ENCODE measurements at regions not wholly inside any gene's neighbourhood (a gene's known extent, or its start where the extent isn't known, plus 50 kb on each side); places are given as distances from the start of the nearest gene placed in this dataset.

DNA sequence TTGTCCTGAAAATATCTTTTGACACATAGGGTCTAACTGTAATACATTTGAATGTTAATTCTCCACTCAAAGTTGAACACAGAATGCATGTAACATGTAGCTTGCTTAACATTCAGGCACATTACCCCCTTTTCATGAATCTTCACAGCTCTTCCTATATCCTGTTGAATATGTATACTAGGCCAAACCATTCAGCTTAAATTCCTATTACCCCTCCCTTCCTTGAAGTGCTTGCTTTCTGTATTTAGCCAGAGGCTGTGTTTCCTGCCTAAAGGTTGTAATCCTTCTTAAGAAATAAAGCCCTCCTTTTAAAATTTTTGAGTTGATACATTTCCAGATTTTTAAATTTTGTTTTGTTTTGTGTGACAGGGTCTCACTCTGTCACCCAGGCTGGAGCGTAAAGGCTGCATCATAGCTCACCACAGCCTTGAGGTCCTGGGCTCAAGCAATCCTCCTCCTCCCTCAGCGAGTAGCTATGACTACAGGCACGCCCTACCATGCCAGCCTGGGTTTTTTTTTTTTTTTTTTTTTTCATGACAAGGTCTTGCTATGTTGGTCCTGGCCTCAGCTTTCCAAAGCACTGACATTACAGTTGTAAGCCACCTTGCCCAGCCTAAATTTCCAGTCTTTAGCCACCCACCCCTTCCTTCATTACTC lies 357.6 kb downstream of the DSC3 start:
- Mint-ChIP-seq H3K27ac (ENCODE audit: unreplicated experiment) (no peak overlapping the region), H3K9me3 (ENCODE audit: unreplicated experiment) (no peaks in the 10 kb centered on the region), H3K36me3 (ENCODE audit: insufficient read depth, unreplicated experiment) (no peaks in the 10 kb centered on the region), H3K4me3 (ENCODE audit: unreplicated experiment) (no peak overlapping the region), H3K4me1 (ENCODE audit: low read depth, unreplicated experiment) (no peaks in the 10 kb centered on the region), H3K27me3 (ENCODE audit: insufficient read depth, unreplicated experiment) (peaks cover 6% of the 10 kb centered on the region)
- no peak overlapping the region for H3K4me3 ChIP-seq (ENCODE audit: low read depth, low read length)
- TF ChIP-seq, protein P1, sequence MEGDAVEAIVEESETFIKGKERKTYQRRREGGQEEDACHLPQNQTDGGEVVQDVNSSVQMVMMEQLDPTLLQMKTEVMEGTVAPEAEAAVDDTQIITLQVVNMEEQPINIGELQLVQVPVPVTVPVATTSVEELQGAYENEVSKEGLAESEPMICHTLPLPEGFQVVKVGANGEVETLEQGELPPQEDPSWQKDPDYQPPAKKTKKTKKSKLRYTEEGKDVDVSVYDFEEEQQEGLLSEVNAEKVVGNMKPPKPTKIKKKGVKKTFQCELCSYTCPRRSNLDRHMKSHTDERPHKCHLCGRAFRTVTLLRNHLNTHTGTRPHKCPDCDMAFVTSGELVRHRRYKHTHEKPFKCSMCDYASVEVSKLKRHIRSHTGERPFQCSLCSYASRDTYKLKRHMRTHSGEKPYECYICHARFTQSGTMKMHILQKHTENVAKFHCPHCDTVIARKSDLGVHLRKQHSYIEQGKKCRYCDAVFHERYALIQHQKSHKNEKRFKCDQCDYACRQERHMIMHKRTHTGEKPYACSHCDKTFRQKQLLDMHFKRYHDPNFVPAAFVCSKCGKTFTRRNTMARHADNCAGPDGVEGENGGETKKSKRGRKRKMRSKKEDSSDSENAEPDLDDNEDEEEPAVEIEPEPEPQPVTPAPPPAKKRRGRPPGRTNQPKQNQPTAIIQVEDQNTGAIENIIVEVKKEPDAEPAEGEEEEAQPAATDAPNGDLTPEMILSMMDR (IDR thresholded peaks at IDR 0.05; ENCODE audit: insufficient read depth in 1 of 2, low read depth in 1 of 2, low read length in 1 of 2, severe bottlenecking in 1 of 2, unreplicated experiment in 1 of 2): no peak
- no peak for DNase-seq
- BruUV-seq (replicated peaks): no TSS peak
- ChIA-PET POLR2A (no interaction called here), CTCF (no interaction called here)
- H3K4me1 ChIP-seq: no peaks in the 10 kb centered on the region
- H3K36me3 ChIP-seq (ENCODE audit: control insufficient read depth, insufficient read depth, low read length): no peaks in the 10 kb centered on the region
- H3K9me3 ChIP-seq: no peaks in the 10 kb centered on the region
- intact Hi-C loops (cut with micrococcal nuclease; ENCODE audit: unreplicated experiment): no loop called here
- no peaks in the 10 kb centered on the region for H3K27me3 ChIP-seq (replicated peaks; ENCODE audit: control insufficient read depth, insufficient read depth, low read length)

DNA sequence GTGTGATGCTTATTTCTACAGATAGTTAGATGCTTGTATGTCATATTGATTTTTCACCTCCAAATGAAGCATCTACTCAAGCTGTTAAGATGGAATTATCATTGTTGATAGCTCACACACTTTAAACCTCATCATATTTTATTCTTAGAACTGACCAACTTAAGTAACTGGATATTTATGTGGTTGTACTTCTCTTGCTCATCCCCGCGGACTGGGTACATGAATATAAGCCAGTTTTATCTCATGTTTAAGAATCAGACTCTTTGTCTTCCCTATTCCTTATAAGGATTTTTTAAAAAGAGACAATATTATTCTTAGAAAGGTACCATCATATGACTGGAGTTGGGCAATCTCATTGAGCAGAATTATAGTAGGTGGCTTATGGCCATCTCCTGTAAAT lies 358.7 kb downstream of the DSC3 start:
- no peaks in the 10 kb centered on the region for H3K9me3 Mint-ChIP-seq (ENCODE audit: unreplicated experiment)
- BruUV-seq (replicated peaks): no TSS peak
- TF ChIP-seq, protein P1 (IDR thresholded peaks at IDR 0.05; ENCODE audit: insufficient read depth in 1 of 2, low read depth in 1 of 2, low read length in 1 of 2, severe bottlenecking in 1 of 2, unreplicated experiment in 1 of 2): no peak
- ChIA-PET CTCF (no interaction called here), POLR2A (no interaction called here)
- Histone ChIP-seq H3K4me3 (ENCODE audit: low read depth, low read length) (no peak overlapping the region), H3K36me3 (ENCODE audit: control insufficient read depth, insufficient read depth, low read length) (no peaks in the 10 kb centered on the region), H3K9me3 (no peaks in the 10 kb centered on the region), H3K27me3 (replicated peaks; ENCODE audit: control insufficient read depth, insufficient read depth, low read length) (no peaks in the 10 kb centered on the region), H3K4me1 (no peaks in the 10 kb centered on the region)
- no peak overlapping the region for H3K27ac Mint-ChIP-seq (ENCODE audit: unreplicated experiment)
- H3K36me3 Mint-ChIP-seq (ENCODE audit: insufficient read depth, unreplicated experiment): no peaks in the 10 kb centered on the region
- DNase-seq: no peak
- no peaks in the 10 kb centered on the region for H3K4me1 Mint-ChIP-seq (ENCODE audit: low read depth, unreplicated experiment)
- peaks cover 6% of the 10 kb centered on the region for H3K27me3 Mint-ChIP-seq (ENCODE audit: insufficient read depth, unreplicated experiment)
- intact Hi-C loops (cut with micrococcal nuclease; ENCODE audit: unreplicated experiment): no loop called here
- H3K4me3 Mint-ChIP-seq (ENCODE audit: unreplicated experiment): no peak overlapping the region

DNA sequence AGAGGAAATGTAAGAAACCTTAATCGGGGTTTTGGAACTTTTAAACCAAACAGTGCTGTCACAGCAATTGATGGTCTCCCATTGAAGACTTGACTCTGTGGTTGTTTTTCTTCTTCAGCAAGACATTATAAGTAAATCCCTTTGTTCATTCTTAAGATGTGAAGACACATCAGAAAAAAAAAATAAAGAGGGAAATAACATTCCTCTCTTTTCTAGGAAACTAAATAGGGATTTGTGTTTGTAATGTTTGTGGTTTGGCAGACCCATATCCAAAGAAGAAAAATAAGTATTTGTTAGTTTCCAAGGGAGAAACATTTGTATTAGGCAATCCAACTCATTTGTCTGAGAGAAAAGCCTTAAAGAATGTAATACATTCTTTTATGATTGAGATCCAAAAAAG lies 359.9 kb downstream of the DSC3 start:
- H3K4me1 Mint-ChIP-seq (ENCODE audit: low read depth, unreplicated experiment): no peaks in the 10 kb centered on the region
- H3K27ac Mint-ChIP-seq (ENCODE audit: unreplicated experiment): no peak overlapping the region
- Histone ChIP-seq H3K27me3 (replicated peaks; ENCODE audit: control insufficient read depth, insufficient read depth, low read length) (no peaks in the 10 kb centered on the region), H3K9me3 (no peaks in the 10 kb centered on the region), H3K4me1 (no peaks in the 10 kb centered on the region), H3K4me3 (ENCODE audit: low read depth, low read length) (no peak overlapping the region), H3K36me3 (ENCODE audit: control insufficient read depth, insufficient read depth, low read length) (no peaks in the 10 kb centered on the region)
- H3K27me3 Mint-ChIP-seq (ENCODE audit: insufficient read depth, unreplicated experiment): no peaks in the 10 kb centered on the region
- TF ChIP-seq, protein P1 (IDR thresholded peaks at IDR 0.05; ENCODE audit: insufficient read depth in 1 of 2, low read depth in 1 of 2, low read length in 1 of 2, severe bottlenecking in 1 of 2, unreplicated experiment in 1 of 2): no peak
- no TSS peak for BruUV-seq (replicated peaks)
- H3K4me3 Mint-ChIP-seq (ENCODE audit: unreplicated experiment): no peak overlapping the region
- no peaks in the 10 kb centered on the region for H3K36me3 Mint-ChIP-seq (ENCODE audit: insufficient read depth, unreplicated experiment)
- intact Hi-C loops (cut with micrococcal nuclease; ENCODE audit: unreplicated experiment): no loop called here
- ChIA-PET CTCF (no interaction called here), POLR2A (no interaction called here)
- H3K9me3 Mint-ChIP-seq (ENCODE audit: unreplicated experiment): no peaks in the 10 kb centered on the region
- no peak for DNase-seq
